ENCODE measurements at regions not wholly inside any gene's neighbourhood (a gene's known extent, or its start where the extent isn't known, plus 50 kb on each side); places are given as distances from the start of the nearest gene placed in this dataset.

- no peak for TF ChIP-seq ZBTB33 (IDR thresholded peaks at IDR 0.05; ENCODE audit: borderline replicate concordance, low read depth)
- TF ChIP-seq REST (IDR thresholded peaks at IDR 0.05; ENCODE audit: low read depth, low read length): no peak
- no peak for TF ChIP-seq TAF1 (IDR thresholded peaks at IDR 0.05; ENCODE audit: borderline replicate concordance, low read depth, low read length)
- no peak for TF ChIP-seq JUND (IDR thresholded peaks at IDR 0.05)
- TF ChIP-seq FOXM1 (IDR thresholded peaks at IDR 0.05; ENCODE audit: low read depth): no peak
- TF ChIP-seq ELF1 (IDR thresholded peaks at IDR 0.05): no peak
- TF ChIP-seq MXI1 (IDR thresholded peaks at IDR 0.05; ENCODE audit: low read depth, low read length): no peak; the same call in 1 of the 2 replicates
- TF ChIP-seq RFX5 (IDR thresholded peaks at IDR 0.05; ENCODE audit: low read length): no peak
Measured at GRCh38 chr2:129877795-129878775, 101.4 kb upstream of the RAB6C start (continued).

- Histone ChIP-seq H3K36me3 (replicated peaks in 1 of 2; ENCODE audit: control insufficient read depth in 1 of 2, insufficient read depth in 2 of 2, low read length in 1 of 2) (no peaks in the 10 kb centered on the region), H3K9me2 (no peaks in the 10 kb centered on the region), H3K4me2 (no peak overlapping the region), H4K20me1 (ENCODE audit: insufficient read depth) (no peaks in the 10 kb centered on the region), H3F3A (replicated peaks; ENCODE audit: insufficient read depth) (no peaks in the 10 kb centered on the region), H2AFZ (ENCODE audit: low read depth) (no peak overlapping the region), H3K9ac (no peak overlapping the region), H3K4me1 (ENCODE audit: control insufficient read depth in 1 of 2, insufficient read depth in 2 of 2, low read depth in 1 of 2, low read length in 1 of 2) (peaks cover 0 to 13% of the 10 kb centered on the region in 2 experiments; a peak in 1 of 4 replicates), H3K79me2 (ENCODE audit: insufficient read depth) (no peaks in the 10 kb centered on the region), H3K27me3 (ENCODE audit: insufficient read depth) (no peaks in the 10 kb centered on the region), H3K4me3 (ENCODE audit: low read depth in 2 of 2, low read length in 1 of 2) (no peak overlapping the region), H3K9me3 (no peaks in the 10 kb centered on the region), H3K27ac (ENCODE audit: low read depth in 2 of 2, low read length in 1 of 2) (no peak overlapping the region)
- 52% methylated on average over 7 of the region's 9 CpGs for WGBS (ENCODE audit: low lambda C conversion rate)
- CTCF ChIA-PET: interaction anchor here (0.5 kb wide), 1 partner anchor 46 kb away, joined by 3 read pairs; no protein-coding TSS in a partner anchor
- no peak for DNase-seq
- POLR2A ChIA-PET: no interaction called here
- TF ChIP-seq JUND (IDR thresholded peaks at IDR 0.05) (no peak), EZH2phosphoT487 (IDR thresholded peaks at IDR 0.05; ENCODE audit: borderline replicate concordance, low read depth) (no peak), RCOR1 (IDR thresholded peaks at IDR 0.05; ENCODE audit: low read length) (no peak), TCF12 (IDR thresholded peaks at IDR 0.05) (no peak), RFX5 (IDR thresholded peaks at IDR 0.05; ENCODE audit: low read length) (no peak)
Measured at GRCh38 chr2:129879614-129880180, 99.8 kb upstream of the RAB6C start.

Data from SK-N-SH (cell line).